Left ventricle myocardium superior (tissue), 1 donor: ENCODE measurements at regions not wholly inside any gene's neighbourhood (a gene's known extent, or its start where the extent isn't known, plus 50 kb on each side); places are given as distances from the start of the nearest gene placed in this dataset.
"Not testable (repeated sequence)": the region's sequence is repeated elsewhere in the genome, so short reads cannot be mapped to it uniquely, and the experiment has no call there.

Experiments
- ATAC-seq: fragments of 200-7000 bp; cut with Tn5 transposase; one replicate; pipeline ENCODE4 v1.9.1; 2020; ENCODE audit warnings: mild to moderate bottlenecking, moderate library complexity
- DNase-seq: peaks from one replicate; pipeline ENCODE4 v3.0.0-alpha.2; 2020
- intact Hi-C: fragments of 100-400 bp; cut with micrococcal nuclease; formaldehyde crosslinking; loops from one replicate; pipeline ENCODE4 v1.11.0; 2022
- donor health status: DM: no; HTN: yes; CAD: no; lungs with severe emphysema.

GRCh38 chr15:92705764-92706163, 50.2 kb upstream of the FAM174B start:
- DNase-seq: no peak
- intact Hi-C loops: no loop called here
- no peak for ATAC-seq

- DNase-seq (no peak), ATAC-seq (no peak)
- intact Hi-C loops: no loop called here
Measured at GRCh38 chr15:92706201-92706600, 50.6 kb upstream of the FAM174B start.

- DNase-seq: no peak
- ATAC-seq: no peak
- intact Hi-C loops: no loop called here
Measured at GRCh38 chr15:92707880-92708551, 52.4 kb upstream of the FAM174B start.

GRCh38 chr15:92708635-92709034, 53.1 kb upstream of the FAM174B start:
- intact Hi-C loops: no loop called here
- no peak for ATAC-seq
- no peak for DNase-seq

GRCh38 chr15:92709110-92709790, 53.7 kb upstream of the FAM174B start:
- intact Hi-C loops: no loop called here
- DNase-seq: no peak
- ATAC-seq: no peak

GRCh38 chr15:92711457-92711831, 55.9 kb upstream of the FAM174B start:
- intact Hi-C loops: no loop called here
- peak; percentile 20 for ATAC-seq
- DNase-seq: peak; percentile 35

- peak; percentile 32 for DNase-seq
- ATAC-seq: peak; percentile 59
- intact Hi-C loops: no loop called here
Measured at GRCh38 chr15:92714077-92714476, 58.5 kb upstream of the FAM174B start.

GRCh38 chr15:92714477-92715401, 59.2 kb upstream of the FAM174B start:
- ATAC-seq: peak; percentile 93
- intact Hi-C loops: no loop called here
- peak; percentile 78 for DNase-seq

GRCh38 chr15:92715758-92716157, 60.2 kb upstream of the FAM174B start:
- DNase-seq: no peak
- intact Hi-C loops: loop anchor here (2.0 kb wide), 1 partner anchor 195 kb away; no protein-coding TSS in a partner anchor
- no peak for ATAC-seq

- DNase-seq (no peak), ATAC-seq (no peak)
- intact Hi-C loops: no loop called here
Measured at GRCh38 chr15:92719021-92719420, 63.4 kb upstream of the FAM174B start.

GRCh38 chr15:92724144-92724543, 68.6 kb upstream of the FAM174B start:
- no peak for ATAC-seq
- intact Hi-C loops: no loop called here
- DNase-seq: no peak

GRCh38 chr15:92725171-92725570, 69.6 kb upstream of the FAM174B start:
- ATAC-seq (no peak), DNase-seq (no peak)
- intact Hi-C loops: no loop called here

- DNase-seq (no peak), ATAC-seq (no peak)
- intact Hi-C loops: no loop called here
Measured at GRCh38 chr15:92728266-92728665, 72.7 kb upstream of the FAM174B start.

- ATAC-seq (no peak), DNase-seq (no peak)
- intact Hi-C loops: no loop called here
Measured at GRCh38 chr15:92733090-92733933, 77.7 kb upstream of the FAM174B start.

GRCh38 chr15:92733934-92734521, 78.5 kb upstream of the FAM174B start:
- peak; percentile 87 for ATAC-seq
- intact Hi-C loops: no loop called here
- DNase-seq: no peak

GRCh38 chr15:92739246-92739645, 83.7 kb upstream of the FAM174B start:
- intact Hi-C loops, DNase-seq, ATAC-seq: not testable (repeated sequence)

- no peak for DNase-seq
- no peak for ATAC-seq
- intact Hi-C loops: no loop called here
Measured at GRCh38 chr15:92745845-92746271, 90.3 kb upstream of the FAM174B start.

- intact Hi-C loops: no loop called here
- ATAC-seq (no peak), DNase-seq (no peak)
Measured at GRCh38 chr15:92747047-92747446, 91.5 kb upstream of the FAM174B start.

- intact Hi-C loops: no loop called here
- ATAC-seq (no peak), DNase-seq (no peak)
Measured at GRCh38 chr15:92749216-92749615, 93.6 kb upstream of the FAM174B start.
